ENCODE measurements at regions not wholly inside any gene's neighbourhood (a gene's known extent, or its start where the extent isn't known, plus 50 kb on each side); places are given as distances from the start of the nearest gene placed in this dataset.
"Not testable (repeated sequence)": the region's sequence is repeated elsewhere in the genome, so short reads cannot be mapped to it uniquely, and the experiment has no call there.

- no peak for DNase-seq (ENCODE audit: low read depth)
- Histone ChIP-seq H3K4me3 (ENCODE audit: low read depth, low read length) (no peak overlapping the region), H3K27me3 (ENCODE audit: control insufficient read depth, insufficient read depth, low read length) (no peaks in the 10 kb centered on the region), H3K36me3 (ENCODE audit: control insufficient read depth, insufficient read depth, low read length) (no peaks in the 10 kb centered on the region)
- ChIA-PET CTCF (no interaction called here), POLR2A (no interaction called here)
- TF ChIP-seq CTCF (IDR thresholded peaks at IDR 0.05; ENCODE audit: insufficient read depth, low read depth, low read length), result no peak
These were observed 257.3 kb upstream of the SGK1 start for GRCh38 chr6:134575221-134575620.

DNA sequence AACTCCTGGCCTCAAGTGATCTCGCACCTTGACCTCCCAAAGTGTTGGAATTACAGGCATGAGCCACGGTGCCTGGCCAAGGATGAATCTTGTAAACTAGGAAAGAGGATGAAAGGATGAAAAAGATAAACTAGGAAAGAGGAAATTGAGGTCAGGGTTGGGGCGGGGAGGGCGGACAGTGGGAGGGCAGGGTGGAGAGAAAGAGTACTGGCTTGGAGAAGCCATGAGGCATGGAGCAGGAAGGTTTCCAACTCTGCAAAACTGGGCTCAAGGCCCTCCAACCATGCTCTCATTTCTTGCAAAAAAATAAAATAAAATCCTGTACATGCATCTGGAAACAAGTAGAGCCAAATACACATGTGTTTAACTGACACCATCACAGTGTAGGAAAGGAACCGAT lies 256.6 kb upstream of the SGK1 start:
- TF ChIP-seq CTCF (IDR thresholded peaks at IDR 0.05; ENCODE audit: insufficient read depth, low read depth, low read length), result no peak
- H3K4me3 ChIP-seq (ENCODE audit: low read depth, low read length), result no peak overlapping the region
- DNase-seq (ENCODE audit: low read depth), result no peak
- no peaks in the 10 kb centered on the region for H3K27me3 ChIP-seq (ENCODE audit: control insufficient read depth, insufficient read depth, low read length)
- CTCF ChIA-PET, result no interaction called here
- POLR2A ChIA-PET, result no interaction called here
- no peaks in the 10 kb centered on the region for H3K36me3 ChIP-seq (ENCODE audit: control insufficient read depth, insufficient read depth, low read length)

- CTCF ChIA-PET; H3K27me3 ChIP-seq (ENCODE audit: control insufficient read depth, insufficient read depth, low read length); POLR2A ChIA-PET; H3K4me3 ChIP-seq (ENCODE audit: low read depth, low read length); H3K36me3 ChIP-seq (ENCODE audit: control insufficient read depth, insufficient read depth, low read length); DNase-seq (ENCODE audit: low read depth): not testable (repeated sequence)
These were observed 252.1 kb upstream of the SGK1 start for GRCh38 chr6:134569996-134570395.

GRCh38 chr6:134564705-134565104 lies 246.8 kb upstream of the SGK1 start:
- CTCF ChIA-PET, result no interaction called here
- TF ChIP-seq CTCF (IDR thresholded peaks at IDR 0.05; ENCODE audit: insufficient read depth, low read depth, low read length), result no peak

DNA sequence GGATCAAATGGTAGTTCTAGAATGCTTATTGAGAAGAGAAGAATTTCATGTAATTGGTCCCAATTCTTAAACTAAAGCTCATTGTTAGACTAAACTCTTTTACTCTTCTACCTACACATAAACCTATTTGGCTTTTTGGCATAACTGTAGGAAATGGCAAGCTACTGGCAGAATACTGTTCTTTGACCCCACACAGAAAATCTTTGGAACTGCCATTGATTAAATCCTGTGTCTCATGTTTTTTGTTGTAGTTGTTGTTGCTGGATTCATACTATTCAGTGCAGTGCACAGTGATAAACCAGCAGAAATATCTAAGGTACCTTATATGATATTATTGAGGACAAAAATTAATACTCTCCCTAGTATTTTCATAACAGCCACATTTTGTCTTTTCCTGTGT lies 242.1 kb upstream of the SGK1 start:
- H3K27me3 ChIP-seq (ENCODE audit: control insufficient read depth, insufficient read depth, low read length), result no peaks in the 10 kb centered on the region
- ChIA-PET POLR2A (no interaction called here), CTCF (no interaction called here)
- DNase-seq (ENCODE audit: low read depth), result no peak
- no peaks in the 10 kb centered on the region for H3K36me3 ChIP-seq (ENCODE audit: control insufficient read depth, insufficient read depth, low read length)
- TF ChIP-seq CTCF (IDR thresholded peaks at IDR 0.05; ENCODE audit: insufficient read depth, low read depth, low read length), result no peak
- no peak overlapping the region for H3K4me3 ChIP-seq (ENCODE audit: low read depth, low read length)

More at GRCh38 chr6:134564705-134565104, 246.8 kb upstream of the SGK1 start:
- no peaks in the 10 kb centered on the region for H3K27me3 ChIP-seq (ENCODE audit: control insufficient read depth, insufficient read depth, low read length)
- no peak overlapping the region for H3K4me3 ChIP-seq (ENCODE audit: low read depth, low read length)
- no peaks in the 10 kb centered on the region for H3K36me3 ChIP-seq (ENCODE audit: control insufficient read depth, insufficient read depth, low read length)
- POLR2A ChIA-PET, result no interaction called here
- DNase-seq (ENCODE audit: low read depth), result no peak

GRCh38 chr6:134557509-134557908 lies 239.6 kb upstream of the SGK1 start:
- Histone ChIP-seq H3K36me3 (ENCODE audit: control insufficient read depth, insufficient read depth, low read length) (no peaks in the 10 kb centered on the region), H3K27me3 (ENCODE audit: control insufficient read depth, insufficient read depth, low read length) (no peaks in the 10 kb centered on the region), H3K4me3 (ENCODE audit: low read depth, low read length) (no peak overlapping the region)
- DNase-seq (ENCODE audit: low read depth), result no peak
- CTCF ChIA-PET, result interaction anchor here (0.6 to 0.8 kb wide), 2 partner anchors 279 to 378 kb away, joined by 3 read pairs; no protein-coding TSS in a partner anchor
- TF ChIP-seq CTCF (IDR thresholded peaks at IDR 0.05; ENCODE audit: insufficient read depth, low read depth, low read length), result no peak
- POLR2A ChIA-PET, result no interaction called here

All from BJ (cell line).